RWPE2 (cell line): ENCODE measurements at regions not wholly inside any gene's neighbourhood (a gene's known extent, or its start where the extent isn't known, plus 50 kb on each side); places are given as distances from the start of the nearest gene placed in this dataset.

Source experiments
- ATAC-seq: fragments of 200-7000 bp; cut with Tn5 transposase; 3 replicates; pipeline ENCODE4 v1.9.1; 2021; ENCODE audit warnings: low read depth
- DNase-seq: peaks from one replicate; pipeline ENCODE4 v3.0.0-alpha.2; 2020; ENCODE audit warnings: low spot score
- H3K27ac ChIP-seq: fragments of 450-650 bp; 2 replicates; pipeline ENCODE4 v1.5.1; 2017; ENCODE audit warnings: mild to moderate bottlenecking; ENCODE audit not compliant: poor library complexity, severe bottlenecking
- H3K27me3 ChIP-seq: fragments of 250-450 bp; sonication (Bioruptor Pico); 2 replicates; pipeline ENCODE4 v1.5.1; 2021; ENCODE audit warnings: mild to moderate bottlenecking, moderate library complexity; ENCODE audit not compliant: insufficient read depth, poor library complexity, severe bottlenecking
- H3K36me3 ChIP-seq: fragments of 250-450 bp; sonication (Bioruptor Pico); 2 replicates; pipeline ENCODE4 v1.5.1; 2020; ENCODE audit warnings: low read depth, mild to moderate bottlenecking, moderate library complexity
- H3K4me1 ChIP-seq: fragments of 250-450 bp; sonication (Bioruptor Pico); 2 replicates; pipeline ENCODE4 v1.5.1; 2021; ENCODE audit warnings: mild to moderate bottlenecking, moderate library complexity; ENCODE audit not compliant: insufficient read depth, poor library complexity, severe bottlenecking
- H3K4me3 ChIP-seq: fragments of 250-450 bp; sonication (Bioruptor Pico); 2 replicates; pipeline ENCODE4 v1.5.1; 2021; ENCODE audit warnings: mild to moderate bottlenecking, moderate library complexity; ENCODE audit not compliant: severe bottlenecking
- H3K9me3 ChIP-seq: fragments of 250-450 bp; sonication (Bioruptor Pico); 2 replicates; pipeline ENCODE4 v1.5.1; 2021; ENCODE audit warnings: mild to moderate bottlenecking, moderate library complexity; ENCODE audit not compliant: severe bottlenecking
- CTCF ChIP-seq: fragments of 450-650 bp; IDR thresholded peaks from one replicate; pipeline ENCODE4 v1.5.1; 2017; ENCODE audit warnings: mild to moderate bottlenecking, moderate library complexity; ENCODE audit not compliant: poor library complexity, severe bottlenecking

- Histone ChIP-seq H3K27me3 (no peaks in the 10 kb centered on the region), H3K27ac (no peak overlapping the region), H3K36me3 (no peaks in the 10 kb centered on the region), H3K4me1 (no peaks in the 10 kb centered on the region), H3K9me3 (no peaks in the 10 kb centered on the region), H3K4me3 (no peak overlapping the region)
- TF ChIP-seq CTCF, result no peak
- ATAC-seq (no peak), DNase-seq (no peak)
Measured at GRCh38 chrX:20803971-20804370, 537.3 kb upstream of the RPS6KA3 start.

GRCh38 chrX:20802036-20802435 lies 535.3 kb upstream of the RPS6KA3 start:
- DNase-seq (no peak), ATAC-seq (0 out of 3 replicates have a peak, but pooled peaks have one; percentile 23)
- Histone ChIP-seq H3K36me3 (no peaks in the 10 kb centered on the region), H3K27ac (no peak overlapping the region), H3K27me3 (no peaks in the 10 kb centered on the region), H3K4me3 (no peak overlapping the region), H3K4me1 (no peaks in the 10 kb centered on the region), H3K9me3 (no peaks in the 10 kb centered on the region)
- no peak for TF ChIP-seq CTCF

- ATAC-seq (no peak), DNase-seq (no peak)
- no peaks in the 10 kb centered on the region for H3K4me1 ChIP-seq
- H3K27ac ChIP-seq, result no peak overlapping the region
- no peaks in the 10 kb centered on the region for H3K36me3 ChIP-seq
- H3K4me3 ChIP-seq, result no peak overlapping the region
- no peak for TF ChIP-seq CTCF
- H3K27me3 ChIP-seq, result no peaks in the 10 kb centered on the region
- H3K9me3 ChIP-seq, result no peaks in the 10 kb centered on the region
Measured at GRCh38 chrX:20796450-20796849, 529.7 kb upstream of the RPS6KA3 start.

GRCh38 chrX:20789103-20789502 lies 522.4 kb upstream of the RPS6KA3 start:
- no peak for TF ChIP-seq CTCF
- no peak overlapping the region for H3K27ac ChIP-seq
- no peaks in the 10 kb centered on the region for H3K36me3 ChIP-seq
- no peaks in the 10 kb centered on the region for H3K4me1 ChIP-seq
- ATAC-seq (no peak), DNase-seq (no peak)
- H3K4me3 ChIP-seq, result no peak overlapping the region
- no peaks in the 10 kb centered on the region for H3K27me3 ChIP-seq
- H3K9me3 ChIP-seq, result no peaks in the 10 kb centered on the region

GRCh38 chrX:20767346-20767745 lies 500.6 kb upstream of the RPS6KA3 start:
- DNase-seq (no peak), ATAC-seq (no peak)
- Histone ChIP-seq H3K27me3 (no peaks in the 10 kb centered on the region), H3K9me3 (no peaks in the 10 kb centered on the region), H3K4me1 (no peaks in the 10 kb centered on the region), H3K4me3 (no peak overlapping the region), H3K27ac (no peak overlapping the region), H3K36me3 (no peaks in the 10 kb centered on the region)
- TF ChIP-seq CTCF, result no peak
